ENCODE measurements at regions not wholly inside any gene's neighbourhood (a gene's known extent, or its start where the extent isn't known, plus 50 kb on each side); places are given as distances from the start of the nearest gene placed in this dataset.

DNA sequence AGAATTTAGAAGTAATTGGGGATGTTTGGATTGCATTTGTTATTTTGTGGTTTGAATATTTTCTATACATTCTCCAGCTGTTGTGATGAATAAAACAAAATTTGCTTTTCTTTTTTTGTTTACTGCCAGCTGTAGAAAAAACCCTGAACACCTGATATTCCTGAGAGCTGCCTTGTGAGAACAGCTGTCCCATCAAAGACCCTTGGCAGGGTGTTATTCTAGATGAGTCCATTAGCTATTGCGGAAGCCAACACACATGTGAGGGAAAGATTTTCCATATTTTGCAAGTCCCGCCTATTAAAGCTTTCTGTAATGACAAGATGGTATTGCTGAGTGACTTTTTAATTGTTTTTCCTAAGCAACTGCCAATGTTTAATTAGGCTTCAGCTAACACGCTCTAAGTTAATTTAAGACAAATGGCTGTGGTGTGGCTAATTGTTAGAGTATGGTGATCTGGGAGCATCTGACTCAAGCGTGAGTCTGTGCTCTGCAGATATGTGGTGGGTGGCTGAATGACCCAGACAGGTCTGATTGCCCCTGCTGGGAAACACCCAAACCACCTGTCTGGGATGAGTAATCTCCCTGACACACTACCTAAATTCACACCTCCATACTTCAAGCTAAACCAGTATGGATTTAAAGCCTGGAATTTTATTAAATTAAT, 86.5 kb upstream of the PRLR start:
- Histone ChIP-seq H3K79me2 (ENCODE audit: control insufficient read depth, insufficient read depth, low read length) (no peaks in the 10 kb centered on the region), H3K4me1 (replicated peaks in 1 of 2; ENCODE audit: control insufficient read depth in 2 of 2, insufficient read depth in 2 of 2, low read length in 2 of 2) (no peaks in the 10 kb centered on the region), H3K4me3 (no peak overlapping the region), H3K27me3 (ENCODE audit: control insufficient read depth in 2 of 2, insufficient read depth in 2 of 2, low read length in 2 of 2) (no peaks in the 10 kb centered on the region), H4K20me1 (replicated peaks; ENCODE audit: control insufficient read depth, insufficient read depth, low read length) (no peaks in the 10 kb centered on the region), H3K9me3 (replicated peaks; ENCODE audit: control insufficient read depth, insufficient read depth, low read depth, low read length) (no peaks in the 10 kb centered on the region; the same call in 1 of the 2 replicates), H3K4me2 (ENCODE audit: insufficient read depth, low read length) (no peak overlapping the region), H3K9me1 (ENCODE audit: control insufficient read depth, insufficient read depth, low read length) (no peaks in the 10 kb centered on the region), H2AFZ (ENCODE audit: low read depth, low read length) (no peak overlapping the region), H3K9ac (ENCODE audit: insufficient read depth in 1 of 2, low read depth in 2 of 2, low read length in 2 of 2) (no peak overlapping the region), H3K27ac (ENCODE audit: extremely low read depth, low read depth, low read length) (no peak overlapping the region), H3K36me3 (ENCODE audit: control insufficient read depth, insufficient read depth, low read length) (no peaks in the 10 kb centered on the region)
- POLR2A ChIA-PET, result no interaction called here
- CTCF ChIA-PET (ENCODE audit: low intra/inter-chr PET ratio), result no interaction called here
- in situ Hi-C loops (cut with MboI), result no loop called here
- ATAC-seq, result no peak
- no TSS peak for BruUV-seq (replicated peaks)
- intact Hi-C loops (cut with micrococcal nuclease), result no loop called here
- DNase-seq (ENCODE audit: extremely low read depth in 1 of 4, low spot score in 3 of 4), result no peak
- 1% methylated on average over 4 of the region's 4 CpGs for WGBS (ENCODE audit: insufficient coverage, low coverage, missing lambda C conversion rate)
- no peak for FAIRE-seq
- TF ChIP-seq, protein P1, sequence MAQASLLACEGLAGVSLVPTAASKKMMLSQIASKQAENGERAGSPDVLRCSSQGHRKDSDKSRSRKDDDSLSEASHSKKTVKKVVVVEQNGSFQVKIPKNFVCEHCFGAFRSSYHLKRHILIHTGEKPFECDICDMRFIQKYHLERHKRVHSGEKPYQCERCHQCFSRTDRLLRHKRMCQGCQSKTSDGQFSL (CRISPR knock-in tag; IDR thresholded peaks at IDR 0.05), result no peak
- TF ChIP-seq, protein P1 (tag; IDR thresholded peaks at IDR 0.05), result no peak
- TF ChIP-seq DDX20 (tag; IDR thresholded peaks at IDR 0.05; ENCODE audit: low read depth), result no peak
- TF ChIP-seq, protein P2, sequence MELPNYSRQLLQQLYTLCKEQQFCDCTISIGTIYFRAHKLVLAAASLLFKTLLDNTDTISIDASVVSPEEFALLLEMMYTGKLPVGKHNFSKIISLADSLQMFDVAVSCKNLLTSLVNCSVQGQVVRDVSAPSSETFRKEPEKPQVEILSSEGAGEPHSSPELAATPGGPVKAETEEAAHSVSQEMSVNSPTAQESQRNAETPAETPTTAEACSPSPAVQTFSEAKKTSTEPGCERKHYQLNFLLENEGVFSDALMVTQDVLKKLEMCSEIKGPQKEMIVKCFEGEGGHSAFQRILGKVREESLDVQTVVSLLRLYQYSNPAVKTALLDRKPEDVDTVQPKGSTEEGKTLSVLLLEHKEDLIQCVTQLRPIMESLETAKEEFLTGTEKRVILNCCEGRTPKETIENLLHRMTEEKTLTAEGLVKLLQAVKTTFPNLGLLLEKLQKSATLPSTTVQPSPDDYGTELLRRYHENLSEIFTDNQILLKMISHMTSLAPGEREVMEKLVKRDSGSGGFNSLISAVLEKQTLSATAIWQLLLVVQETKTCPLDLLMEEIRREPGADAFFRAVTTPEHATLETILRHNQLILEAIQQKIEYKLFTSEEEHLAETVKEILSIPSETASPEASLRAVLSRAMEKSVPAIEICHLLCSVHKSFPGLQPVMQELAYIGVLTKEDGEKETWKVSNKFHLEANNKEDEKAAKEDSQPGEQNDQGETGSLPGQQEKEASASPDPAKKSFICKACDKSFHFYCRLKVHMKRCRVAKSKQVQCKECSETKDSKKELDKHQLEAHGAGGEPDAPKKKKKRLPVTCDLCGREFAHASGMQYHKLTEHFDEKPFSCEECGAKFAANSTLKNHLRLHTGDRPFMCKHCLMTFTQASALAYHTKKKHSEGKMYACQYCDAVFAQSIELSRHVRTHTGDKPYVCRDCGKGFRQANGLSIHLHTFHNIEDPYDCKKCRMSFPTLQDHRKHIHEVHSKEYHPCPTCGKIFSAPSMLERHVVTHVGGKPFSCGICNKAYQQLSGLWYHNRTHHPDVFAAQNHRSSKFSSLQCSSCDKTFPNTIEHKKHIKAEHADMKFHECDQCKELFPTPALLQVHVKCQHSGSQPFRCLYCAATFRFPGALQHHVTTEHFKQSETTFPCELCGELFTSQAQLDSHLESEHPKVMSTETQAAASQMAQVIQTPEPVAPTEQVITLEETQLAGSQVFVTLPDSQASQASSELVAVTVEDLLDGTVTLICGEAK (IDR thresholded peaks at IDR 0.05), result no peak
- TF ChIP-seq, protein P2 (CRISPR knock-in tag; IDR thresholded peaks at IDR 0.05), result no peak
- no peak for TF ChIP-seq NFXL1 (CRISPR knock-in tag; IDR thresholded peaks at IDR 0.05)
- TF ChIP-seq ZNF253 (CRISPR knock-in tag; conservative IDR thresholded peaks at IDR 0.05), result no peak
- TF ChIP-seq ILF3 (IDR thresholded peaks at IDR 0.05; ENCODE audit: borderline replicate concordance), result no peak
- no peak for TF ChIP-seq NEUROD1 (IDR thresholded peaks at IDR 0.05; ENCODE audit: borderline replicate concordance, low read depth, low read length, partially characterized antibody)
- no peak for TF ChIP-seq TRIM28 (IDR thresholded peaks at IDR 0.05)
- no peak for TF ChIP-seq KAT7 (CRISPR knock-in tag; IDR thresholded peaks at IDR 0.05; ENCODE audit: borderline replicate concordance)
- TF ChIP-seq, protein P3, sequence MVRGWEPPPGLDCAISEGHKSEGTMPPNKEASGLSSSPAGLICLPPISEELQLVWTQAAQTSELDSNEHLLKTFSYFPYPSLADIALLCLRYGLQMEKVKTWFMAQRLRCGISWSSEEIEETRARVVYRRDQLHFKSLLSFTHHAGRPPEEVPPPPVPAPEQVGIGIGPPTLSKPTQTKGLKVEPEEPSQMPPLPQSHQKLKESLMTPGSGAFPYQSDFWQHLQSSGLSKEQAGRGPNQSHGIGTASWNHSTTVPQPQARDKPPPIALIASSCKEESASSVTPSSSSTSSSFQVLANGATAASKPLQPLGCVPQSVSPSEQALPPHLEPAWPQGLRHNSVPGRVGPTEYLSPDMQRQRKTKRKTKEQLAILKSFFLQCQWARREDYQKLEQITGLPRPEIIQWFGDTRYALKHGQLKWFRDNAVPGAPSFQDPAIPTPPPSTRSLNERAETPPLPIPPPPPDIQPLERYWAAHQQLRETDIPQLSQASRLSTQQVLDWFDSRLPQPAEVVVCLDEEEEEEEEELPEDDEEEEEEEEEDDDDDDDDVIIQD (CRISPR knock-in tag; IDR thresholded peaks at IDR 0.05), result no peak
